ENCODE measurements at regions not wholly inside any gene's neighbourhood (a gene's known extent, or its start where the extent isn't known, plus 50 kb on each side); places are given as distances from the start of the nearest gene placed in this dataset.

GRCh38 chr7:96887426-96887825, 117.9 kb upstream of the DLX6 start:
- H3K36me3 ChIP-seq (ENCODE audit: control insufficient read depth in 2 of 2, insufficient read depth in 2 of 2, low read length in 1 of 2), result no peaks in the 10 kb centered on the region
- no peaks in the 10 kb centered on the region for H3K27me3 ChIP-seq (ENCODE audit: control insufficient read depth in 2 of 2, insufficient read depth in 1 of 2, low read length in 1 of 2)
- 95% methylated on average over 2 of the region's 2 CpGs for WGBS
- DNase-seq (ENCODE audit: low read depth in 6 of 9, low spot score in 9 of 9), result no peak
- no peak overlapping the region for H3K27ac ChIP-seq (ENCODE audit: low read depth in 1 of 2, low read length in 1 of 2)
- H3K4me3 ChIP-seq (ENCODE audit: low read length in 2 of 2), result no peak overlapping the region
- H3K9me3 ChIP-seq (ENCODE audit: control insufficient read depth in 2 of 2, insufficient read depth in 1 of 2, low read length in 1 of 2), result no peaks in the 10 kb centered on the region
- H3K4me1 ChIP-seq (ENCODE audit: control insufficient read depth in 2 of 2, insufficient read depth in 2 of 2, low read length in 2 of 2), result no peaks in the 10 kb centered on the region

- Histone ChIP-seq H3K27me3 (ENCODE audit: control insufficient read depth in 2 of 2, insufficient read depth in 1 of 2, low read length in 1 of 2) (no peaks in the 10 kb centered on the region), H3K36me3 (ENCODE audit: control insufficient read depth in 2 of 2, insufficient read depth in 2 of 2, low read length in 1 of 2) (no peaks in the 10 kb centered on the region), H3K4me3 (ENCODE audit: low read length in 2 of 2) (no peak overlapping the region), H3K27ac (ENCODE audit: low read depth in 1 of 2, low read length in 1 of 2) (no peak overlapping the region), H3K4me1 (ENCODE audit: control insufficient read depth in 2 of 2, insufficient read depth in 2 of 2, low read length in 2 of 2) (no peaks in the 10 kb centered on the region), H3K9me3 (ENCODE audit: control insufficient read depth in 2 of 2, insufficient read depth in 1 of 2, low read length in 1 of 2) (no peaks in the 10 kb centered on the region)
- DNase-seq (ENCODE audit: low read depth in 6 of 9, low spot score in 9 of 9), result no peak
- WGBS, result 84% methylated on average over 1 of the region's 1 CpG
Measured at GRCh38 chr7:96899108-96899507, 106.2 kb upstream of the DLX6 start.

- no peak overlapping the region for H3K27ac ChIP-seq (ENCODE audit: low read depth in 1 of 2, low read length in 1 of 2)
- no peak overlapping the region for H3K4me3 ChIP-seq (ENCODE audit: low read length in 2 of 2)
- H3K36me3 ChIP-seq (ENCODE audit: control insufficient read depth in 2 of 2, insufficient read depth in 2 of 2, low read length in 1 of 2), result no peaks in the 10 kb centered on the region
- H3K9me3 ChIP-seq (ENCODE audit: control insufficient read depth in 2 of 2, insufficient read depth in 1 of 2, low read length in 1 of 2), result no peaks in the 10 kb centered on the region
- H3K4me1 ChIP-seq (ENCODE audit: control insufficient read depth in 2 of 2, insufficient read depth in 2 of 2, low read length in 2 of 2), result no peaks in the 10 kb centered on the region
- WGBS, result 85% methylated on average over 3 of the region's 3 CpGs
- H3K27me3 ChIP-seq (ENCODE audit: control insufficient read depth in 2 of 2, insufficient read depth in 1 of 2, low read length in 1 of 2), result no peaks in the 10 kb centered on the region
- no peak for DNase-seq (ENCODE audit: low read depth in 6 of 9, low spot score in 9 of 9)
Measured at GRCh38 chr7:96901822-96902445, 103.4 kb upstream of the DLX6 start.

- H3K4me1 ChIP-seq (ENCODE audit: control insufficient read depth in 2 of 2, insufficient read depth in 2 of 2, low read length in 2 of 2), result no peaks in the 10 kb centered on the region
- no peak for DNase-seq (ENCODE audit: low read depth in 6 of 9, low spot score in 9 of 9)
- H3K4me3 ChIP-seq (ENCODE audit: low read length in 2 of 2), result no peak overlapping the region
- no peak overlapping the region for H3K27ac ChIP-seq (ENCODE audit: low read depth in 1 of 2, low read length in 1 of 2)
- H3K27me3 ChIP-seq (ENCODE audit: control insufficient read depth in 2 of 2, insufficient read depth in 1 of 2, low read length in 1 of 2), result no peaks in the 10 kb centered on the region
- H3K36me3 ChIP-seq (ENCODE audit: control insufficient read depth in 2 of 2, insufficient read depth in 2 of 2, low read length in 1 of 2), result no peaks in the 10 kb centered on the region
- no peaks in the 10 kb centered on the region for H3K9me3 ChIP-seq (ENCODE audit: control insufficient read depth in 2 of 2, insufficient read depth in 1 of 2, low read length in 1 of 2)
Measured at GRCh38 chr7:96903906-96904305, 101.4 kb upstream of the DLX6 start.

- no peak for DNase-seq (ENCODE audit: low read depth in 6 of 9, low spot score in 9 of 9)
- Histone ChIP-seq H3K4me3 (ENCODE audit: low read length in 2 of 2) (no peak overlapping the region), H3K4me1 (ENCODE audit: control insufficient read depth in 2 of 2, insufficient read depth in 2 of 2, low read length in 2 of 2) (no peaks in the 10 kb centered on the region), H3K36me3 (ENCODE audit: control insufficient read depth in 2 of 2, insufficient read depth in 2 of 2, low read length in 1 of 2) (no peaks in the 10 kb centered on the region), H3K27me3 (ENCODE audit: control insufficient read depth in 2 of 2, insufficient read depth in 1 of 2, low read length in 1 of 2) (no peaks in the 10 kb centered on the region), H3K27ac (ENCODE audit: low read depth in 1 of 2, low read length in 1 of 2) (no peak overlapping the region), H3K9me3 (ENCODE audit: control insufficient read depth in 2 of 2, insufficient read depth in 1 of 2, low read length in 1 of 2) (no peaks in the 10 kb centered on the region)
- WGBS, result 96% methylated on average over 3 of the region's 3 CpGs
Measured at GRCh38 chr7:96910486-96910885, 94.9 kb upstream of the DLX6 start.

GRCh38 chr7:96915029-96915428, 90.3 kb upstream of the DLX6 start:
- DNase-seq (ENCODE audit: low read depth in 6 of 9, low spot score in 9 of 9), result no peak
- Histone ChIP-seq H3K27ac (ENCODE audit: low read depth in 1 of 2, low read length in 1 of 2) (no peak overlapping the region), H3K4me3 (ENCODE audit: low read length in 2 of 2) (no peak overlapping the region), H3K9me3 (ENCODE audit: control insufficient read depth in 2 of 2, insufficient read depth in 1 of 2, low read length in 1 of 2) (no peaks in the 10 kb centered on the region), H3K27me3 (ENCODE audit: control insufficient read depth in 2 of 2, insufficient read depth in 1 of 2, low read length in 1 of 2) (no peaks in the 10 kb centered on the region), H3K36me3 (ENCODE audit: control insufficient read depth in 2 of 2, insufficient read depth in 2 of 2, low read length in 1 of 2) (no peaks in the 10 kb centered on the region), H3K4me1 (ENCODE audit: control insufficient read depth in 2 of 2, insufficient read depth in 2 of 2, low read length in 2 of 2) (no peaks in the 10 kb centered on the region)
- 79% methylated on average over 1 of the region's 1 CpG for WGBS

GRCh38 chr7:96920064-96920463, 85.3 kb upstream of the DLX6 start:
- Histone ChIP-seq H3K9me3 (ENCODE audit: control insufficient read depth in 2 of 2, insufficient read depth in 1 of 2, low read length in 1 of 2) (no peaks in the 10 kb centered on the region), H3K4me3 (ENCODE audit: low read length in 2 of 2) (no peak overlapping the region), H3K27me3 (ENCODE audit: control insufficient read depth in 2 of 2, insufficient read depth in 1 of 2, low read length in 1 of 2) (no peaks in the 10 kb centered on the region), H3K4me1 (ENCODE audit: control insufficient read depth in 2 of 2, insufficient read depth in 2 of 2, low read length in 2 of 2) (no peaks in the 10 kb centered on the region), H3K27ac (ENCODE audit: low read depth in 1 of 2, low read length in 1 of 2) (no peak overlapping the region), H3K36me3 (ENCODE audit: control insufficient read depth in 2 of 2, insufficient read depth in 2 of 2, low read length in 1 of 2) (no peaks in the 10 kb centered on the region)
- DNase-seq (ENCODE audit: low read depth in 6 of 9, low spot score in 9 of 9), result no peak

GRCh38 chr7:96920713-96921112, 84.6 kb upstream of the DLX6 start:
- Histone ChIP-seq H3K4me3 (ENCODE audit: low read length in 2 of 2) (no peak overlapping the region), H3K27ac (ENCODE audit: low read depth in 1 of 2, low read length in 1 of 2) (no peak overlapping the region), H3K4me1 (ENCODE audit: control insufficient read depth in 2 of 2, insufficient read depth in 2 of 2, low read length in 2 of 2) (no peaks in the 10 kb centered on the region), H3K27me3 (ENCODE audit: control insufficient read depth in 2 of 2, insufficient read depth in 1 of 2, low read length in 1 of 2) (no peaks in the 10 kb centered on the region), H3K36me3 (ENCODE audit: control insufficient read depth in 2 of 2, insufficient read depth in 2 of 2, low read length in 1 of 2) (no peaks in the 10 kb centered on the region), H3K9me3 (ENCODE audit: control insufficient read depth in 2 of 2, insufficient read depth in 1 of 2, low read length in 1 of 2) (no peaks in the 10 kb centered on the region)
- no peak for DNase-seq (ENCODE audit: low read depth in 6 of 9, low spot score in 9 of 9)
- 85% methylated on average over 1 of the region's 1 CpG for WGBS

- no peaks in the 10 kb centered on the region for H3K36me3 ChIP-seq (ENCODE audit: control insufficient read depth in 2 of 2, insufficient read depth in 2 of 2, low read length in 1 of 2)
- 78% methylated on average over 5 of the region's 5 CpGs for WGBS
- no peaks in the 10 kb centered on the region for H3K4me1 ChIP-seq (ENCODE audit: control insufficient read depth in 2 of 2, insufficient read depth in 2 of 2, low read length in 2 of 2)
- no peak overlapping the region for H3K27ac ChIP-seq (ENCODE audit: low read depth in 1 of 2, low read length in 1 of 2)
- no peaks in the 10 kb centered on the region for H3K9me3 ChIP-seq (ENCODE audit: control insufficient read depth in 2 of 2, insufficient read depth in 1 of 2, low read length in 1 of 2)
- H3K27me3 ChIP-seq (ENCODE audit: control insufficient read depth in 2 of 2, insufficient read depth in 1 of 2, low read length in 1 of 2), result no peaks in the 10 kb centered on the region
- no peak overlapping the region for H3K4me3 ChIP-seq (ENCODE audit: low read length in 2 of 2)
- no peak for DNase-seq (ENCODE audit: low read depth in 6 of 9, low spot score in 9 of 9)
Measured at GRCh38 chr7:96921231-96921630, 84.1 kb upstream of the DLX6 start.

- DNase-seq (ENCODE audit: low read depth in 6 of 9, low spot score in 9 of 9), result no peak
- no peaks in the 10 kb centered on the region for H3K4me1 ChIP-seq (ENCODE audit: control insufficient read depth in 2 of 2, insufficient read depth in 2 of 2, low read length in 2 of 2)
- H3K27me3 ChIP-seq (ENCODE audit: control insufficient read depth in 2 of 2, insufficient read depth in 1 of 2, low read length in 1 of 2), result no peaks in the 10 kb centered on the region
- no peaks in the 10 kb centered on the region for H3K9me3 ChIP-seq (ENCODE audit: control insufficient read depth in 2 of 2, insufficient read depth in 1 of 2, low read length in 1 of 2)
- H3K4me3 ChIP-seq (ENCODE audit: low read length in 2 of 2), result no peak overlapping the region
- no peaks in the 10 kb centered on the region for H3K36me3 ChIP-seq (ENCODE audit: control insufficient read depth in 2 of 2, insufficient read depth in 2 of 2, low read length in 1 of 2)
- H3K27ac ChIP-seq (ENCODE audit: low read depth in 1 of 2, low read length in 1 of 2), result no peak overlapping the region
- WGBS, result 79% methylated on average over 3 of the region's 3 CpGs
Measured at GRCh38 chr7:96921771-96922170, 83.6 kb upstream of the DLX6 start.
